PFSK-1 (cell line): ENCODE measurements at regions not wholly inside any gene's neighbourhood (a gene's known extent, or its start where the extent isn't known, plus 50 kb on each side); places are given as distances from the start of the nearest gene placed in this dataset.

Source experiments
- FOXP2 ChIP-seq: optimal IDR thresholded peaks from 2 replicates; pipeline ENCODE3; 2011; ENCODE audit warnings: borderline replicate concordance, control low read depth, inconsistent platforms; ENCODE audit not compliant: insufficient read depth; ENCODE audit errors: extremely low read length, extremely low read depth
- POLR2AphosphoS5 ChIP-seq: IDR thresholded peaks from 2 replicates; pipeline ENCODE4 v1.6.1; 2012; ENCODE audit warnings: low read depth, mild to moderate bottlenecking, control low read depth, low read length, moderate library complexity
- SIN3A ChIP-seq: IDR thresholded peaks from 2 replicates; pipeline ENCODE4 v1.6.1; 2012; ENCODE audit warnings: mild to moderate bottlenecking, low read length, moderate library complexity, borderline replicate concordance; ENCODE audit not compliant: insufficient read depth
- TAF1 ChIP-seq: IDR thresholded peaks from 2 replicates; pipeline ENCODE4 v1.6.1; 2012; ENCODE audit warnings: low read length, control low read depth, borderline replicate concordance; ENCODE audit not compliant: insufficient read depth
- TF ChIP-seq, protein P1 (sequence below), 2 experiments: IDR thresholded peaks; 2 replicates each; pipeline versions ENCODE4 v1.6.1 to v1.8.0; 2011 to 2012; ENCODE audit warnings: low read depth in 2 of 2, low read length in 2 of 2, control low read depth in 1 of 2, inconsistent platforms in 1 of 2, mild to moderate bottlenecking in 1 of 2, moderate library complexity in 1 of 2; ENCODE audit not compliant: insufficient read depth in 1 of 2

DNA sequence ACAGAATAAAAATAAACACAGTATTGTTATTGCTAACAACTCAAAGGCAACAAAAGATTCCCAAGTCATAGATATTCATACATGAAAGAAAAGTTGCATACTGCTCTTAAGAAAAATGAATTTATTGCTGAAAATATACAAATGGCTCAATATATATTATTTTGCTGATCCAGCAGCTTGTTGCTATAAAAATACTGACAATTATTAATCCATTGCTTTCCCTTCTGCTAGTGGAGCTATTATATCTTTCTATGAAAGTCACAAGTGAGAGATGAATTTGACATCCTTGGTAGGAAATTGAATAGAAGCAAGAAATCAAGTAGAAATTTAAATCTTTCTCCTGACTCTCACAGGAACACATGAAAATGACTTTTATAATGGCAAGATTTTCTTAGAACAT, 179.2 kb upstream of the MBNL1 start:
- TF ChIP-seq TAF1 = no peak
- TF ChIP-seq, protein P1, sequence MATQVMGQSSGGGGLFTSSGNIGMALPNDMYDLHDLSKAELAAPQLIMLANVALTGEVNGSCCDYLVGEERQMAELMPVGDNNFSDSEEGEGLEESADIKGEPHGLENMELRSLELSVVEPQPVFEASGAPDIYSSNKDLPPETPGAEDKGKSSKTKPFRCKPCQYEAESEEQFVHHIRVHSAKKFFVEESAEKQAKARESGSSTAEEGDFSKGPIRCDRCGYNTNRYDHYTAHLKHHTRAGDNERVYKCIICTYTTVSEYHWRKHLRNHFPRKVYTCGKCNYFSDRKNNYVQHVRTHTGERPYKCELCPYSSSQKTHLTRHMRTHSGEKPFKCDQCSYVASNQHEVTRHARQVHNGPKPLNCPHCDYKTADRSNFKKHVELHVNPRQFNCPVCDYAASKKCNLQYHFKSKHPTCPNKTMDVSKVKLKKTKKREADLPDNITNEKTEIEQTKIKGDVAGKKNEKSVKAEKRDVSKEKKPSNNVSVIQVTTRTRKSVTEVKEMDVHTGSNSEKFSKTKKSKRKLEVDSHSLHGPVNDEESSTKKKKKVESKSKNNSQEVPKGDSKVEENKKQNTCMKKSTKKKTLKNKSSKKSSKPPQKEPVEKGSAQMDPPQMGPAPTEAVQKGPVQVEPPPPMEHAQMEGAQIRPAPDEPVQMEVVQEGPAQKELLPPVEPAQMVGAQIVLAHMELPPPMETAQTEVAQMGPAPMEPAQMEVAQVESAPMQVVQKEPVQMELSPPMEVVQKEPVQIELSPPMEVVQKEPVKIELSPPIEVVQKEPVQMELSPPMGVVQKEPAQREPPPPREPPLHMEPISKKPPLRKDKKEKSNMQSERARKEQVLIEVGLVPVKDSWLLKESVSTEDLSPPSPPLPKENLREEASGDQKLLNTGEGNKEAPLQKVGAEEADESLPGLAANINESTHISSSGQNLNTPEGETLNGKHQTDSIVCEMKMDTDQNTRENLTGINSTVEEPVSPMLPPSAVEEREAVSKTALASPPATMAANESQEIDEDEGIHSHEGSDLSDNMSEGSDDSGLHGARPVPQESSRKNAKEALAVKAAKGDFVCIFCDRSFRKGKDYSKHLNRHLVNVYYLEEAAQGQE (IDR thresholded peaks at IDR 0.05; ENCODE audit: insufficient read depth in 1 of 2, low read depth in 2 of 2, low read length in 2 of 2) = no peak
- no peak for TF ChIP-seq SIN3A
- TF ChIP-seq POLR2AphosphoS5 = no peak
- TF ChIP-seq FOXP2 = no peak

DNA sequence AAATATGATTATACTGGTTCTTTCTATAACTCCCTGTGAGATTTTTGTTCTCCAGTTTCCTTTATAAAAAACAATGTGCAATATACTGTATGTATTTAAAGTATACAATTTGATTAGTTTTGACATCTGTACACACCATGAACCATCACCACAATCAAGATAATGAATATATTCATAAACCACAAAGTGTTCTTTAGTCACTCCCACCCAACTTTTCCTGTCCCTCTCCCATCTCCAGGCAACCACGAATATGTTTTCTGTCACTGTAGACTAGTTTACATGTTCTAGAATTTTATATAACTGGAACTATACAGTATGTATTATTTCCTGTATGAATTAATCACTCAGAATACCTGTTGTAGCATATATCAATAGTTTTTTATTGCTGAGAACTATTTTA, 177.0 kb upstream of the MBNL1 start:
- TF ChIP-seq POLR2AphosphoS5 = no peak
- TF ChIP-seq SIN3A = no peak
- TF ChIP-seq TAF1 = no peak
- TF ChIP-seq, protein P1 (IDR thresholded peaks at IDR 0.05; ENCODE audit: insufficient read depth in 1 of 2, low read depth in 2 of 2, low read length in 2 of 2) = no peak
- TF ChIP-seq FOXP2 = no peak

DNA sequence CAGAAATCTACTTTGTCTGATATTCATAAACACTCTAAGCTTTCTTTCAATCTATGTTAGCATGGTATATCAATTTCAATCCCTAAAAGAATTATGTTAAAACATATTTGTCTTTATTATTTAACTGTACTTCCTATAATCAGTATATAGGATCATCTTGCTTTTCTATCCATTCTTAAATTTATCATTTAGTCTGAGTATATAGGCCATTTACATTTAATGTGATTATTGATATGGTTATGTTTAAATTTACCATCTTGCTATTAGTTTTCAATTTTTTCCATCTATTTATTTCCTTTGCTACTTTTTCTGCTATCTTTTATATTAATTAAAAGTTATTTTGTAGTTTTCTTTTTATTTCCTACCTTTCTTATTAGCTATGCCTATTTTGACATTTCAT, 174.8 kb upstream of the MBNL1 start:
- TF ChIP-seq TAF1 = no peak

DNA sequence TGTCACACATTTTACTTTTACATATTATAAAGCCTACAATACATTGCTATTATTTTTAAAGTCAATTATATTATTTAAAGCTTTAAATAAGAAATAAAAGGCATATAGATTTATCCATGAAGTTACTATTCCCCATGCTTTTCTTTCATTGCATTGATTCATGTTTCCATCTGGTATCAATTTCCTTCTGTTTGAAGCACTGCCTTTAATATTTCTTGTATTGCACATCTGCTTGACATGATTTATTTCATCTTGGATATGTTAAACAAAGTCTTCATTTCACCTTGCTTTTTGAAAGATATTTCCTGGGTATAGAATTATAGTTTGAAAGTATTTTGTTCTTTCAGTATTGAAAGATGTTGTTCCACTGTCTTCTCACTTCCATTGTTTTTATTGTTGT, 174.3 kb upstream of the MBNL1 start:
- TF ChIP-seq SIN3A (no peak), FOXP2 (no peak), TAF1 (no peak), POLR2AphosphoS5 (no peak)
- TF ChIP-seq, protein P1 (IDR thresholded peaks at IDR 0.05; ENCODE audit: insufficient read depth in 1 of 2, low read depth in 2 of 2, low read length in 2 of 2) = no peak

DNA sequence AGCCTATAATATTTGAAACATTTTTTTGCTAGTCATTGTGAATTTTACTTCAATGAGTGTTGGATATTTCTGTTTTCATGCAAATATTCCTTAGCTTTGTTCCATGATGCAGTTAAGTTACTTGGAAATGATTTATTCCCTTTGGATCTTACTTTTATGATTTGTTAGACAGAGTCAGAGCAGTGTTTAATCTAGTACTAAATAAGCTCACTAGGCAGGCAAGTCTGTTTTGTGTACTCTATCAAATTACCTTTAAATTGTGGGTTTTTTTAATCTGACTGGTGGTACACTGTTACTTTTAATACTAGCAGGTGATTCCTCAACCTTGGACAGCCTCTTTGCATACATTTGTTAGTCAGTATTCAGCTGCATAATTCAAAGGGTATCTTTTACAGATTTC, 173.3 kb upstream of the MBNL1 start:
- TF ChIP-seq TAF1 (no peak), SIN3A (no peak), FOXP2 (no peak)
- TF ChIP-seq, protein P1 (IDR thresholded peaks at IDR 0.05; ENCODE audit: insufficient read depth in 1 of 2, low read depth in 2 of 2, low read length in 2 of 2) = no peak
